ENCODE measurements at regions not wholly inside any gene's neighbourhood (a gene's known extent, or its start where the extent isn't known, plus 50 kb on each side); places are given as distances from the start of the nearest gene placed in this dataset.

- no peak for DNase-seq
Measured at GRCh38 chr5:89606939-89607534, 724.1 kb upstream of the MEF2C start.

- no peak for DNase-seq
Measured at GRCh38 chr5:89604342-89604741, 721.4 kb upstream of the MEF2C start.

GRCh38 chr5:89601880-89602279 is 718.9 kb upstream of the MEF2C start:
- DNase-seq, result no peak

GRCh38 chr5:89597878-89598277 is 714.9 kb upstream of the MEF2C start:
- no peak for DNase-seq

GRCh38 chr5:89596821-89597220 is 713.8 kb upstream of the MEF2C start:
- DNase-seq, result no peak

- no peak for DNase-seq
Measured at GRCh38 chr5:89595056-89595455, 712.1 kb upstream of the MEF2C start.

- DNase-seq, result peak in 1 of 3 donors; percentile 4
Measured at GRCh38 chr5:89584339-89584956, 701.5 kb upstream of the MEF2C start.

- DNase-seq, result no peak
Measured at GRCh38 chr5:89583534-89583933, 700.5 kb upstream of the MEF2C start.

GRCh38 chr5:89582768-89583339 is 699.9 kb upstream of the MEF2C start:
- DNase-seq, result no peak

- no peak for DNase-seq
Measured at GRCh38 chr5:89580976-89581375, 698.0 kb upstream of the MEF2C start.

- no peak for DNase-seq
Measured at GRCh38 chr5:89575319-89575718, 692.3 kb upstream of the MEF2C start.

GRCh38 chr5:89573345-89573744 is 690.4 kb upstream of the MEF2C start:
- no peak for DNase-seq

GRCh38 chr5:89572696-89573095 is 689.7 kb upstream of the MEF2C start:
- no peak for DNase-seq

- no peak for DNase-seq
Measured at GRCh38 chr5:89570557-89570956, 687.6 kb upstream of the MEF2C start.

- no peak for DNase-seq
Measured at GRCh38 chr5:89566340-89566739, 683.4 kb upstream of the MEF2C start.

GRCh38 chr5:89560696-89561095 is 677.7 kb upstream of the MEF2C start:
- DNase-seq, result no peak

GRCh38 chr5:89556215-89556913 is 673.4 kb upstream of the MEF2C start:
- DNase-seq, result peak; percentile 53 to 79 (median 71)

GRCh38 chr5:89546657-89547056 is 663.7 kb upstream of the MEF2C start:
- DNase-seq, result peak; percentile 15 to 43 (median 39)

- DNase-seq, result no peak
Measured at GRCh38 chr5:89545626-89546025, 662.6 kb upstream of the MEF2C start.

GRCh38 chr5:89545076-89545475 is 662.1 kb upstream of the MEF2C start:
- no peak for DNase-seq

GRCh38 chr5:89542736-89543135 is 659.8 kb upstream of the MEF2C start:
- no peak for DNase-seq

GRCh38 chr5:89537800-89538199 is 654.8 kb upstream of the MEF2C start:
- DNase-seq, result no peak

- no peak for DNase-seq
Measured at GRCh38 chr5:89536020-89536419, 653.0 kb upstream of the MEF2C start.

GRCh38 chr5:89535411-89535810 is 652.4 kb upstream of the MEF2C start:
- peak; percentile 57 to 77 (median 69) for DNase-seq
